Karpas-422 (cell line): ENCODE measurements at regions not wholly inside any gene's neighbourhood (a gene's known extent, or its start where the extent isn't known, plus 50 kb on each side); places are given as distances from the start of the nearest gene placed in this dataset.

Source experiments
- DNase-seq: peaks from one replicate; pipeline ENCODE4 v3.0.0-alpha.2; 2015
- H2AFZ ChIP-seq: fragments of 200-600 bp; sonication (generic); 2 replicates; pipeline ENCODE4 v1.6.1; 2014; ENCODE audit warnings: antibody characterized with exemption, low read length, mixed read lengths
- H3K27ac ChIP-seq: fragments of 200-600 bp; sonication (generic); 2 replicates; pipeline ENCODE4 v1.5.1; 2014; ENCODE audit warnings: mild to moderate bottlenecking, low read length, moderate library complexity
- H3K27me3 ChIP-seq: fragments of 200-600 bp; sonication (generic); 2 replicates; pipeline ENCODE4 v1.6.1; 2014; ENCODE audit warnings: low read length, mixed read lengths
- H3K36me3 ChIP-seq: fragments of 200-600 bp; sonication (generic); 2 replicates; pipeline ENCODE4 v1.6.1; 2014; ENCODE audit warnings: low read length, mixed read lengths; ENCODE audit not compliant: insufficient read depth
- H3K4me1 ChIP-seq: fragments of 200-600 bp; sonication (generic); 2 replicates; pipeline ENCODE4 v1.6.1; 2014; ENCODE audit warnings: mild to moderate bottlenecking, low read length, mixed read lengths
- H3K4me2 ChIP-seq: fragments of 200-600 bp; sonication (generic); 2 replicates; pipeline ENCODE4 v1.6.1; 2014; ENCODE audit warnings: low read length, low read depth, mild to moderate bottlenecking; ENCODE audit not compliant: poor library complexity, severe bottlenecking
- H3K4me3 ChIP-seq: fragments of 200-600 bp; sonication (generic); 2 replicates; pipeline ENCODE4 v1.5.1; 2014; ENCODE audit warnings: mild to moderate bottlenecking, antibody characterized with exemption, low read length, mixed read lengths
- H3K79me2 ChIP-seq: fragments of 200-600 bp; sonication (generic); 2 replicates; pipeline ENCODE4 v1.6.1; 2014; ENCODE audit warnings: mild to moderate bottlenecking, low read length, mixed read lengths
- H3K9ac ChIP-seq: fragments of 200-600 bp; sonication (generic); 2 replicates; pipeline ENCODE4 v1.6.0; 2014; ENCODE audit warnings: low read length
- H3K9me2 ChIP-seq: fragments of 200-600 bp; sonication (generic), shearing (Covaris generic); replicated peaks from 2 replicates; pipeline ENCODE4 v1.6.0; 2014; ENCODE audit warnings: mild to moderate bottlenecking, low read length, moderate library complexity; ENCODE audit not compliant: insufficient read depth
- H3K9me3 ChIP-seq: fragments of 300-700, 200-600 bp; sonication (generic); 2 replicates; pipeline ENCODE4 v1.6.1; 2014; ENCODE audit warnings: low read length, mixed read lengths
- H4K20me1 ChIP-seq: fragments of 200-600 bp; sonication (generic); 2 replicates; pipeline ENCODE4 v1.6.1; 2014; ENCODE audit warnings: mild to moderate bottlenecking, antibody characterized with exemption, low read length, low read depth; ENCODE audit not compliant: insufficient read depth

- Histone ChIP-seq H3K27me3 (no peaks in the 10 kb centered on the region), H3K4me2 (no peak overlapping the region), H3K4me3 (no peak overlapping the region), H3K27ac (no peak overlapping the region), H3K79me2 (no peaks in the 10 kb centered on the region), H3K9me3 (no peaks in the 10 kb centered on the region), H3K9me2 (no peaks in the 10 kb centered on the region), H2AFZ (no peak overlapping the region), H3K36me3 (no peaks in the 10 kb centered on the region), H4K20me1 (no peaks in the 10 kb centered on the region), H3K9ac (no peak overlapping the region), H3K4me1 (no peaks in the 10 kb centered on the region)
- DNase-seq: no peak
Measured at GRCh38 chr7:131964203-131964602, 407.8 kb upstream of the PODXL start.

- Histone ChIP-seq H3K4me1 (no peaks in the 10 kb centered on the region), H3K27me3 (no peaks in the 10 kb centered on the region), H3K27ac (no peak overlapping the region), H3K4me3 (no peak overlapping the region), H3K9me2 (no peaks in the 10 kb centered on the region), H3K36me3 (no peaks in the 10 kb centered on the region), H3K4me2 (no peak overlapping the region), H3K9me3 (no peaks in the 10 kb centered on the region), H3K9ac (no peak overlapping the region), H3K79me2 (no peaks in the 10 kb centered on the region), H2AFZ (no peak overlapping the region), H4K20me1 (no peaks in the 10 kb centered on the region)
- no peak for DNase-seq
Measured at GRCh38 chr7:131961054-131961680, 404.7 kb upstream of the PODXL start.

- no peaks in the 10 kb centered on the region for H3K4me1 ChIP-seq
- H3K4me3 ChIP-seq: no peak overlapping the region
Measured at GRCh38 chr7:131959106-131959812, 402.8 kb upstream of the PODXL start.

GRCh38 chr7:131957338-131958020 is 401.1 kb upstream of the PODXL start:
- H3K4me2 ChIP-seq: no peak overlapping the region
- no peak overlapping the region for H3K27ac ChIP-seq
- H3K9ac ChIP-seq: no peak overlapping the region
- H3K36me3 ChIP-seq: no peaks in the 10 kb centered on the region
- no peaks in the 10 kb centered on the region for H3K9me3 ChIP-seq
- H3K9me2 ChIP-seq: no peaks in the 10 kb centered on the region
- no peaks in the 10 kb centered on the region for H4K20me1 ChIP-seq
- no peaks in the 10 kb centered on the region for H3K4me1 ChIP-seq
- no peaks in the 10 kb centered on the region for H3K27me3 ChIP-seq
- H3K79me2 ChIP-seq: no peaks in the 10 kb centered on the region
- DNase-seq: no peak
- no peak overlapping the region for H3K4me3 ChIP-seq
- H2AFZ ChIP-seq: no peak overlapping the region

More at GRCh38 chr7:131959106-131959812, 402.8 kb upstream of the PODXL start:
- H3K27ac ChIP-seq: no peak overlapping the region
- no peaks in the 10 kb centered on the region for H3K9me3 ChIP-seq
- no peak overlapping the region for H2AFZ ChIP-seq
- no peaks in the 10 kb centered on the region for H3K79me2 ChIP-seq
- no peak overlapping the region for H3K9ac ChIP-seq
- H3K36me3 ChIP-seq: no peaks in the 10 kb centered on the region
- H3K27me3 ChIP-seq: no peaks in the 10 kb centered on the region
- no peaks in the 10 kb centered on the region for H4K20me1 ChIP-seq
- DNase-seq: no peak
- H3K4me2 ChIP-seq: no peak overlapping the region
- no peaks in the 10 kb centered on the region for H3K9me2 ChIP-seq

- no peak overlapping the region for H3K27ac ChIP-seq
- no peaks in the 10 kb centered on the region for H3K36me3 ChIP-seq
- no peak overlapping the region for H3K4me3 ChIP-seq
- DNase-seq: no peak
- H3K4me1 ChIP-seq: no peaks in the 10 kb centered on the region
- H3K79me2 ChIP-seq: no peaks in the 10 kb centered on the region
- H4K20me1 ChIP-seq: no peaks in the 10 kb centered on the region
- H3K4me2 ChIP-seq: no peak overlapping the region
- no peak overlapping the region for H2AFZ ChIP-seq
- H3K9me2 ChIP-seq: no peaks in the 10 kb centered on the region
- no peak overlapping the region for H3K9ac ChIP-seq
- no peaks in the 10 kb centered on the region for H3K9me3 ChIP-seq
- no peaks in the 10 kb centered on the region for H3K27me3 ChIP-seq
Measured at GRCh38 chr7:131956864-131957263, 400.4 kb upstream of the PODXL start.

GRCh38 chr7:131955679-131956078 is 399.3 kb upstream of the PODXL start:
- Histone ChIP-seq H3K4me3 (no peak overlapping the region), H3K9me3 (no peaks in the 10 kb centered on the region), H4K20me1 (no peaks in the 10 kb centered on the region), H3K27me3 (no peaks in the 10 kb centered on the region), H3K27ac (no peak overlapping the region), H3K9me2 (no peaks in the 10 kb centered on the region), H3K4me1 (no peaks in the 10 kb centered on the region), H3K79me2 (no peaks in the 10 kb centered on the region), H2AFZ (no peak overlapping the region), H3K36me3 (no peaks in the 10 kb centered on the region), H3K4me2 (no peak overlapping the region), H3K9ac (no peak overlapping the region)
- DNase-seq: no peak

GRCh38 chr7:131953184-131953583 is 396.8 kb upstream of the PODXL start:
- no peaks in the 10 kb centered on the region for H3K4me1 ChIP-seq
- H2AFZ ChIP-seq: no peak overlapping the region
- H3K4me2 ChIP-seq: no peak overlapping the region
- no peaks in the 10 kb centered on the region for H3K27me3 ChIP-seq
- H3K4me3 ChIP-seq: no peak overlapping the region
- H3K27ac ChIP-seq: no peak overlapping the region
- no peaks in the 10 kb centered on the region for H3K9me3 ChIP-seq
- H3K9ac ChIP-seq: no peak overlapping the region
- no peaks in the 10 kb centered on the region for H3K9me2 ChIP-seq
- no peak for DNase-seq
- no peaks in the 10 kb centered on the region for H4K20me1 ChIP-seq
- H3K79me2 ChIP-seq: no peaks in the 10 kb centered on the region
- H3K36me3 ChIP-seq: no peaks in the 10 kb centered on the region

- H3K4me1 ChIP-seq: no peaks in the 10 kb centered on the region
- no peak overlapping the region for H3K4me3 ChIP-seq
- no peaks in the 10 kb centered on the region for H3K9me3 ChIP-seq
- no peak overlapping the region for H2AFZ ChIP-seq
- no peaks in the 10 kb centered on the region for H3K36me3 ChIP-seq
- no peaks in the 10 kb centered on the region for H3K27me3 ChIP-seq
- no peak for DNase-seq
- H3K27ac ChIP-seq: no peak overlapping the region
- no peak overlapping the region for H3K9ac ChIP-seq
- no peak overlapping the region for H3K4me2 ChIP-seq
- no peaks in the 10 kb centered on the region for H3K9me2 ChIP-seq
- no peaks in the 10 kb centered on the region for H4K20me1 ChIP-seq
- no peaks in the 10 kb centered on the region for H3K79me2 ChIP-seq
Measured at GRCh38 chr7:131952365-131952764, 395.9 kb upstream of the PODXL start.
